T47D (cell line): ENCODE measurements at regions not wholly inside any gene's neighbourhood (a gene's known extent, or its start where the extent isn't known, plus 50 kb on each side); places are given as distances from the start of the nearest gene placed in this dataset.
"Not testable (repeated sequence)": the region's sequence is repeated elsewhere in the genome, so short reads cannot be mapped to it uniquely, and the experiment has no call there.

Source experiments
- DNase-seq, 2 experiments: peaks; one replicate each; pipeline versions ENCODE4 v3.0.0 to v3.0.0-alpha.2; 2011 to 2012; ENCODE audit warnings: low read depth in 1 of 2, low spot score in 1 of 2
- JUND ChIP-seq: IDR thresholded peaks from 2 replicates; pipeline ENCODE4 v1.6.1; 2012; ENCODE audit warnings: low read depth
- in situ Hi-C: cut with HindIII; loops from 2 replicates; pipeline ENCODE4 v1.10.0; 2016; ENCODE audit warnings: low sequenced_read_pairs, low pct_unique_long_range_greater_than_20kb

- in situ Hi-C loops, result no loop called here
- TF ChIP-seq JUND, result no peak
- no peak for DNase-seq
Measured at GRCh38 chr13:74243637-74244526, 109.7 kb upstream of the KLF12 start.

- in situ Hi-C loops, result not testable (repeated sequence)
Measured at GRCh38 chr13:74241343-74241742, 107.1 kb upstream of the KLF12 start.

GRCh38 chr13:74230984-74231501, 96.8 kb upstream of the KLF12 start:
- no peak for DNase-seq
- in situ Hi-C loops, result no loop called here
- no peak for TF ChIP-seq JUND

More at GRCh38 chr13:74241343-74241742, 107.1 kb upstream of the KLF12 start:
- not testable (repeated sequence) for DNase-seq

- DNase-seq, result peak in 1 of 2 experiments; percentile 3
- no peak for TF ChIP-seq JUND
- in situ Hi-C loops, result no loop called here
Measured at GRCh38 chr13:74229242-74229641, 95.0 kb upstream of the KLF12 start.

DNA sequence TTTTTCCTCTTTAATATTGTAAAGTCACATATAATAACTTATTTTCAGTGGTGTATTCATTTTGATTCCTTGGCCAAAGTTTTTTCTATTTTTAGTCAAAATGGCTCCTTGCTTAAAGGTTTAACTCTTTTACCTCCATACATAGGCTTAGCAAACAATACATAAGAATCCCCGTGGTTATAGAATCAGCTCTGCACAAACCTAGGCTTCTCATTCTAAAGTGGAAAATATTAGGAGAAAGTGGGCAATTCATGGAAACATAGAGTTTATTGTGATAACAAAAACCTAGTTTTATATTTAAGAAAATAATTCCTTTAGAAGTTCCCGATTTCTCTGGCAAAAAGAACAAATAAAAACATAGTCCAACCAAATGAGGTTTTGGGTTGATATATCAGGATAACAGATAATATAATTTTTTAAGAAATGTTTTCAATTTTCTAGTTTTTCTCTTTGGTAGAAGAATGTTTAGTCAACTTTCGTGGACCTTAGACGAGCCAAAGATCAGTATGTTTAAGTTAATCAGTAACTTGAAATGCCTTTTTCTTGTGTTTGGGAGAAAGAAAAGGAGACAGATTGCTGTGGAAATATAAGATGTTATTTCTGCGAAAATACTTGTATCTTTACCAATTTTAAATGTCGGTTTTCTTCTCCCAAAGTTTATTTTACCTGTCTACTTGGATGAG, 93.4 kb upstream of the KLF12 start:
- no peak for TF ChIP-seq JUND
- in situ Hi-C loops, result no loop called here
- no peak for DNase-seq

GRCh38 chr13:74226791-74227475, 92.7 kb upstream of the KLF12 start:
- no peak for DNase-seq
- TF ChIP-seq JUND, result no peak
- in situ Hi-C loops, result no loop called here

DNA sequence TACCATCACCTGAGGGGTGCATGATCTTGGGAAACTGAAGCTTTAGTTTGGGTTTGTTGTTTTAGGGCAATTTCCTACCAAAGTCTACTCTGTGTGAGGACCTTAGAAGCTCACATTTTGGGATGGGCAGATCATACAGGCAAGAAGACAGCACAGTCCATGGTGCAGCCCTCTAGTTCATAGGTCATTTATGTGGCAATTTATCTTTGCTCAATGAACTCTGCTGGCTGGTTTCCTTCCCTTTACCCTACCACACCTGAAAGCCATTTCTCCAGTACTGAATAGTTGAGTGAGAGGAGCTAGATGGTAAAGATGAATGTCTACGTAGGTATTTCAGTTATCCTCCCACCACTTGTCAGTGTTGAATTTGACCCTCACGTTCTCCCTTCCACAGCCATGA, 87.5 kb upstream of the KLF12 start:
- DNase-seq, result no peak
- in situ Hi-C loops, result no loop called here
- TF ChIP-seq JUND, result no peak

DNA sequence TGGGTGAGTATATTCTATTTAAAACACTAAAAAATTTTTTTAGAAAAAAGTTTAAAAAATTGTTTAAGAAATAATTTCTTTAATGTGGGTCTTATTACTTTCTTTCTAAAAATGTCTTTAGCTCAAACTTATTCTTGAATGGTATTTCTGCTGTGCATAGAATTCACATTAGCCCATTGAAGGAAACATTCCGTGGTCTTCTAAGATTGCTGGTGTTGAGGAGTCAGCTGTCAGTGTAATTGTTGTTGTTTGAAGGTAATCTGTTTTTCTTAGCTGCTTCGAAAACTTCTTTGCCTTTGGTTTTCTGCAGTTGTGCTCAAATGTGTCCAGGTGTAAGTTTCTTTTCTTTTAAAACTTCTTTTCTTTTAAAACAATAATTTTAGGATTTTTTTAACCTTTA, 85.4 kb upstream of the KLF12 start:
- TF ChIP-seq JUND, result no peak
- in situ Hi-C loops, result no loop called here
- DNase-seq, result no peak

DNA sequence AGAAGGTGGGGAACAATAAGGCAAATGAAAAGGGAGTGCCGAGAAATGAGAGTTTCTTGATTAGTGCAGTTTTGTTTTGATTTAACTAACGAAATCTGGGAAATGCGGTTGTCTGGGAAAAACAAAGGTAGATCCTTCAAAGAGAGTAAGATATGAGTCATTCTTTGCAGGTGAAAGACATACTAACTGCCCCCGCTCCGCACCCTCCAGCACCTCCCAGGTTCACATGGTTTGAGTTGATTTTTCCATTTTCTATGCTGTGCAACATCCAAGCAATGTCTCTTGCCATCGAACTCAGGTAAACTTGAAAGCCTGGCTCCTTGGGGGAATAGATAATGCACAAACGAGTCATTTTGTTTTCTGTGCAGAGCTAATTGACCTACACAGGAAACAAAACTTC, 84.1 kb upstream of the KLF12 start:
- no peak for DNase-seq
- no peak for TF ChIP-seq JUND
- in situ Hi-C loops, result no loop called here

DNA sequence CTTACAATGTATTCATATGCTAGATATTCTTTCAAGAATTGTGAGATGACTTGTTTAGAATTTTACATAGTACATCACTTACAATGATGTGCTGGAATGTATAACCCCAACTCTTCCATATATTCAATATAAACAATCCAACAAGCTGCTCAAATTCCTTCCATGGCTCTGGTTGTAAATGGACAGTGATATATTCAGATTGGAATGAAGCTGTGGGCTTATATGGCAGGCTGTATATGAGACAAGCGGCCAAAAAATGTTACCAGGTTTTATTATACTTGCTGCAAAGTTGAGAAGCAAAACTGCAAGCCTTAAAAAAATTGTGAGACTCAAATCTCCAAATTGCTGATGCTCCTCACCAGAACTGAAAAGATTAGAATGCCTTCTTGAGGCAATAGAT, 83.6 kb upstream of the KLF12 start:
- in situ Hi-C loops, result no loop called here
- no peak for DNase-seq
- TF ChIP-seq JUND, result no peak

DNA sequence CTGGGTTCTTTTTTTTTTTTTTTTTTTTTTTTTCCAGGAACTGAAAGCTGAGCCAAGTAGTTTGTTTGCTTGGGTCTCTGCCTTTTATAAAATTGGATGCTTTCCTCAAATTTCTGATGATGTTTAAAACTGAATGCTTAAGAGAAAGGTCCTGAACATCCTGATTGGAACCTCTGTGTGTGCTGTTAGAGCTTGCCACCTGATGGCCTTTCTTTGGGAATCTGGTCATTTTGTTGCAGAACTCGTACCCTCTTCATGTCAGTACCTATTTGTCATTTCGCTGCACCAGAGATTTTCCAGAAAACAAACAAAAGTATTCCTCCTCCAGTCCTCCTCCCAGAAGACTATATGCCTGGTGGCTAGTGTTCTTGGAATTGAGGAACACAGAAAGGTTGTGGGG, 81.2 kb upstream of the KLF12 start:
- TF ChIP-seq JUND, result no peak
- in situ Hi-C loops, result no loop called here
- no peak for DNase-seq

DNA sequence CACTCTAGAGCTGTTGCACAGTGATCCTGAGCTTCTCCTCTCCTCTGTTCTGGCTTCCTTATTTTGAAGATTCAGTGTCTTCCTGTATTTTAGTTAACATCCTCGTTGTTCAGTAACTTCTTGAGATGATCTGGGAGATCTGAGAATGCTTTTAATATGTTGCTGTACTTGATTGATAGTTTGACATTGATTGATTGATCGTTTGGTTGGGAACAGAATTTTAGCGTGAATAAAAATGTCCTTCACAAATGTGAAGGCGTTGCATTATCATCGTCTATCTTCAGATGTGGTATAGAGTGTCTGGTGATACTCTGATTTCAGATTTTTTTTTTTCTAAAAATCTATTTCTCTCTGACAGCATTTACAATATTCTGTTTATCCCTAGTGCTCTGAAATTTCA, 80.1 kb upstream of the KLF12 start:
- no peak for TF ChIP-seq JUND
- in situ Hi-C loops, result no loop called here
- DNase-seq, result no peak
